ENCODE measurements at regions not wholly inside any gene's neighbourhood (a gene's known extent, or its start where the extent isn't known, plus 50 kb on each side); places are given as distances from the start of the nearest gene placed in this dataset.
"Not testable (repeated sequence)": the region's sequence is repeated elsewhere in the genome, so short reads cannot be mapped to it uniquely, and the experiment has no call there.

DNA sequence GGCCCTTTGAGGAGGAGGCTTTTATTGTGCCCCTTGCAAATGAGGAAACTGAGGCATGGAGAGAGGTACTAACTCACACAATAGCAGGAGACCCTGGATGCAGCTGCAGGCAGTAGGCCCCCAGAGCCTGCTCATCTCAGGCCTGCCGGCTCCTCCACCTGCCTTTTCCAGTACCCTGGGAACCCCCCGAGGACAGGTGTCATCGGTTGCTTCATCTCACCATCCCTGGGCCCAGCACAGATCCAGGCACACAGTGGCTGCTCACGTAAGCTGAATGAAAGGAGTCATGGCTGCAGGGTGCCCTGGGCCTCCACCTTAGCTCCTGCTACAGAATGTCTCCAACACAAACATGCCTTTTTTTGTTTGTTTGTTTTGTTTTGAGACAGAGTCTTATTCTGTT lies 394.8 kb upstream of the ZNF722 start:
- TF ChIP-seq, protein P1, sequence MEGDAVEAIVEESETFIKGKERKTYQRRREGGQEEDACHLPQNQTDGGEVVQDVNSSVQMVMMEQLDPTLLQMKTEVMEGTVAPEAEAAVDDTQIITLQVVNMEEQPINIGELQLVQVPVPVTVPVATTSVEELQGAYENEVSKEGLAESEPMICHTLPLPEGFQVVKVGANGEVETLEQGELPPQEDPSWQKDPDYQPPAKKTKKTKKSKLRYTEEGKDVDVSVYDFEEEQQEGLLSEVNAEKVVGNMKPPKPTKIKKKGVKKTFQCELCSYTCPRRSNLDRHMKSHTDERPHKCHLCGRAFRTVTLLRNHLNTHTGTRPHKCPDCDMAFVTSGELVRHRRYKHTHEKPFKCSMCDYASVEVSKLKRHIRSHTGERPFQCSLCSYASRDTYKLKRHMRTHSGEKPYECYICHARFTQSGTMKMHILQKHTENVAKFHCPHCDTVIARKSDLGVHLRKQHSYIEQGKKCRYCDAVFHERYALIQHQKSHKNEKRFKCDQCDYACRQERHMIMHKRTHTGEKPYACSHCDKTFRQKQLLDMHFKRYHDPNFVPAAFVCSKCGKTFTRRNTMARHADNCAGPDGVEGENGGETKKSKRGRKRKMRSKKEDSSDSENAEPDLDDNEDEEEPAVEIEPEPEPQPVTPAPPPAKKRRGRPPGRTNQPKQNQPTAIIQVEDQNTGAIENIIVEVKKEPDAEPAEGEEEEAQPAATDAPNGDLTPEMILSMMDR (IDR thresholded peaks at IDR 0.05), result not testable (repeated sequence)
- not testable (repeated sequence) for TF ChIP-seq POLR2A (IDR thresholded peaks at IDR 0.05)

Measured in Peyer's patch (tissue), 4 donors.